GM19238 (cell line): ENCODE measurements at regions not wholly inside any gene's neighbourhood (a gene's known extent, or its start where the extent isn't known, plus 50 kb on each side); places are given as distances from the start of the nearest gene placed in this dataset.

Experiments
- DNase-seq: peaks from one replicate; pipeline ENCODE4 v3.0.0; 2011; ENCODE audit warnings: low spot score; ENCODE audit not compliant: insufficient read length

DNA sequence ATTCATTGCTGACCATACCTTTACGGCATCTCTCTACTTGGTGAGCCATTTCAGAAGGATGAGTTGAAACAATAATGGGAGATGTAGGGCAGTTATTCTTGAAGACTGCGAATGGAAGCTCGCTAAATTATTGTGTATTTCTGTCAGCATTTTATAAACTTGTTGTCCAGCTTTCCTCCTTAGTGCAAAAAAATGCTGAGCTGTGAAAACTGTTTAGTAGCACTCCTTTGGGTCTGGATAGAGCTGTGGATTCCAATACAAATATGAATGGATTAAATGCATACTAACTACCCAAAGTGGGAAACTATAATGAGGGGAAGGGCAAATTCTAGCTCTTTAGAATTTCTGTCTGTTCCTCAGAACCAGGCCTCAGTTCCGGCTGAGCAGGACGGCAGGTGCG lies 461.6 kb downstream of the TXNL1 start:
- DNase-seq = no peak

DNA sequence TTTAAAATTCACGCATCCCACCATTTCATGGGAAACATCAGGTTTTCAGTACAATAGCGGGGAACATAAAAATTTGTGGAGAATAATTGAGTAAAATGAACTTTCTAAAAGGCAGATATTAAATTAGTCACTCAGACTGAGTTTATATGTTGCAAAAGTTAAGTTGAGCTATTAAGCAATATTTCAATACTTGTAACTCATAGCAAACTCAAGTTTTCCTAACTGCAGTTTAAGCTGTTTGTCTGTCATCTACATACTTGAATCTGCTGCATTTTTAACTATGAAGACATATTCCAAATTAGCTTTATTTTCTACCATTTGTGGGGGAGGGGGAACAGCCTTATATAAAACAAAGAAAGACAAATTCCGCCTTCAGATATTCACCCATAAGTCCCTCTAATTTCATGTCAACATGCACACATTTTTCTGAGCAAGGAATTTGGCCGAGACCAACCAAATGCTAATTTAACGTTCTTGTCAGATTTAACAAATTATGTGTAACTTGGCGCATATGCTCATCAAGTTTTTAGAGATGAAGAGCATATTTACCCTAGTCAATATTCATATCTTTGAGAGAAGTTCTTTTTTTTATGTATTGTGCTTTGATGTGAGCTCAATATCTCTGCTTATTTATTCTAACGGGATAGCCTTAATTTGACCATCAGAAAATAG lies 462.9 kb downstream of the TXNL1 start:
- no peak for DNase-seq

DNA sequence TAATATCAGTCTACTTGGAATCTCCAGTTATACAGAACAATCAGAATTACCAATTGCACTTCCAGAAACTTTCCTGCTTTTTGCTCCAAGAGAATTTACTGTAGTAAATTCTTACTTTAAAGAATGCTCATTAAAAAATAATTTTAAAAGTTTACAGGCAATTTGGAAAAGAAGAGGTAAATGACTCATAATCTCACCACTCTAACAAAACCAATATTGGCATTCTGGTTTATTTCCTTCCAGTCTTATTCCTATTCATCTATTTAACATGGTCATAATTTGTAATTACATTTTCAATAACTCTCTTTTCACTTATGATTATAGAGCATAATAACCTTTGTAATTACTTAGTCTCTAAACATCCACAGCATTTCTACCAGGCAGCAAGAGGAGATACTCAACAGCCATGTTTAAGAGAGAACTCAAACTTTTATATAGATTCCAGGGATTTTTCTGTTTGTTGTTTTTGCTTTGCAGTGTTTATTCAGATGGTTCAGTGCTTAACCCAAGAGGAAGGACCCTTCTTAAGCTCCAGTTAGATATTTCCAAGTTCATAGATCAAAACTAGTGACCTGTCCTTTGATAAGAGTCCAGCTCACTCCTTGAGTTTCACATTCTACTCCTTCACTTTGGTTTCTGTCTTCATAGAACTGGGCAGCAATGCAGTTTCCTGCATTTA lies 464.7 kb downstream of the TXNL1 start:
- DNase-seq = no peak

DNA sequence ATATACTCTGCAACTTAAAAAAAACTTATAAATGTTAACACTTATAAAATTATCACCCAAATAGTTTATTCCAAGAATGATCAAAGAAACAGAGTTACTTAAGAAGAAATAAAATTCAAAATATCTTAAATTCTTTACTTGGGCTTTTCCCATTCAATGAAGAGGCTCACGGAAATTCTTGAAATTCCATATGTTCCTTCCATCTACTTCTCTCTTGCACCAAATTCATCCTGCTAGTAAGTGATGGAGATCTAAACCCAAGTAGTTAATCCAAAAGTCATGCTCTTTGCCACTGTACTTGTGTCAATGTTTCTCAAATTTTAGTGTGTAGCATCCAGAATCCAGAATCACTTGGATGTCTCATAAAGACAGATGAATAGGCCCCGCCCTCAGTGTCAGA lies 465.9 kb downstream of the TXNL1 start:
- no peak for DNase-seq

DNA sequence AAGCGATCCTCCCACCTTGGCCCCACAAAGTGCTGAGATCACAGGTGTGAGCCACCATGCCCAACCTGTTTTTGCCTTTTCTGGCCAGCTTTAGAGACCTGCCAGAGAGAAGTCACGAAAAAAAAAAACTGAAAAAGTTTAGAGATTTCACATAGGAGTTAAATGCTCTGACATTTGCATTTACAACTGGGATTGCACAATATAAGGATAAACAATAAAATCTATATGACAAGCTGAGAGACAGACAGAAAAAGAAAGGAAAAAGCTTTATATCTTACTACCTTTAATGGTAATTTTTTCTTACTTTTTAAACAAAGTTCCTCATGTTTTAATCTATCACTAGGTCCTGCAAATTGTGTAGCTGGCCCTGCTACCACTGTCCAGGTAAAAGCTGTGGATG lies 466.5 kb downstream of the TXNL1 start:
- DNase-seq = no peak

DNA sequence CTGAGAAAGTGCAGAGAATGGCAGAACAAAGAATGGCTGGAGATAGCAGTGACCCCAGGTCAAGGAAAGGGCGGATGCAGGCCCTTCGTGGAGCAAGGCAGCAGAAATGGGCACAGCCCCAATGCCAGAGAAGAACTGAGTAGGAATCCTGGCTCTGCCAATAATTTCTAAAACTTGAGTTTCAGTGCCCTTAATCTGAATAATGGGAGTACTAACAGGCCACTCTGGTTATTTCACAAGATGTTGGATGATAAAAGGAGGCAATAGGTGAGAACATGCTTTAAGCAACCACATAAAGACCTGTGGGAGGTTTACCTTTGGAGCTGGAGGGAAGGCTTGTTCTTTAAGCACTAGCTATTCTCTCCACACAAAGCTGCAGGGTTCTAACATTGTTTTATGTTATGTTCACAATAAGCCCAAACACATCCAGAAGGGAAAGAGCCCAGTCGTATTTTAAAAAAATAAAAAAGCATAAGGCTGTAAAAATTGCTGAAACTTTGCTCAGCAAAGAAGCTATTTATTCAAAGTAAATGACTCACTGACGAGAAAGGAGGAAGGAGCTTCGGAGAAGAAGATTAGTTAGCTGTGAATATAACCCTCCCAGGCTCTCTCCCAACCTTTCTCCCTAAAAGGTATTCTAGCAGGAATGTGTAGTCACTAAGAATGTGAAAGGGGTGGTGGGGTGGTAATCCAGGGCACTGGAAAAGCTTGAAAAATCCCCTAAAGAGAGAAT lies 470.2 kb downstream of the TXNL1 start:
- DNase-seq = no peak

DNA sequence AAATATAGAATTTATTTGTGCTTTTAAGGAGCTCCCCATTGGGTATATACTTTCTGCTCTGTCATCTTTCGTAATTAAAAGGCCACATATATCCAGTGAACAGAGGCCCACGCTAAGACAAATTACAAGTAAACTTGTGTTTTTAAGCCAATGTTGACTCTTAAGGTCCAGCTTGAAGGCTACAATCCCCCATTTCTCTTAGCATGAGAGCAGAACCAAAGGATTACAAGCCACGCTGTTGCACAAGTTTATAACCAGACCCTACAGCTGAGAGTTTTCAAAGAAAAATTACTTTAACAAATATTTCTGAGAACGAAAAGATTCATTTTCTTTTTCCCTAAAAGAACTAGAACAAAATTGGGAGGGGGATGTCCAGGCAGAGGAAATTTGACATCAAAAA lies 471.0 kb downstream of the TXNL1 start:
- no peak for DNase-seq

DNA sequence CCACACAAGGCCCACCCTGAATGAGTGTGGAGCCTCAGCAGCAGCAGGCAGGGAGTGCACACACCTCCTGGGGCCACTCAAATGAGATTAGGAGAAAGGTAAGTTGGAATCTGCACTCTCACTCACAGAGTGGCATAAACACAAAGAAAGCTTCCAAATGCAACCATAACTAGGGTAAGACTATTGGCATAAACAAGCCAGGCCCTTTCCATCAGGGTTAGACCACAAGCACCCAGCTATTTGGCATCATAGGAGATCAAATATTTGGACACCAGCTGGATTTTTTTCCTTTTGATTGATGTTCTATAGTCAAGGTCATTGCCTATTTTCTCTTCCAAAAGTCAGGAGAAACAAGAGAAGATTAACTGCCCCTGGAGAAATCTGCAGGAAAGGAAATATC lies 471.5 kb downstream of the TXNL1 start:
- no peak for DNase-seq

DNA sequence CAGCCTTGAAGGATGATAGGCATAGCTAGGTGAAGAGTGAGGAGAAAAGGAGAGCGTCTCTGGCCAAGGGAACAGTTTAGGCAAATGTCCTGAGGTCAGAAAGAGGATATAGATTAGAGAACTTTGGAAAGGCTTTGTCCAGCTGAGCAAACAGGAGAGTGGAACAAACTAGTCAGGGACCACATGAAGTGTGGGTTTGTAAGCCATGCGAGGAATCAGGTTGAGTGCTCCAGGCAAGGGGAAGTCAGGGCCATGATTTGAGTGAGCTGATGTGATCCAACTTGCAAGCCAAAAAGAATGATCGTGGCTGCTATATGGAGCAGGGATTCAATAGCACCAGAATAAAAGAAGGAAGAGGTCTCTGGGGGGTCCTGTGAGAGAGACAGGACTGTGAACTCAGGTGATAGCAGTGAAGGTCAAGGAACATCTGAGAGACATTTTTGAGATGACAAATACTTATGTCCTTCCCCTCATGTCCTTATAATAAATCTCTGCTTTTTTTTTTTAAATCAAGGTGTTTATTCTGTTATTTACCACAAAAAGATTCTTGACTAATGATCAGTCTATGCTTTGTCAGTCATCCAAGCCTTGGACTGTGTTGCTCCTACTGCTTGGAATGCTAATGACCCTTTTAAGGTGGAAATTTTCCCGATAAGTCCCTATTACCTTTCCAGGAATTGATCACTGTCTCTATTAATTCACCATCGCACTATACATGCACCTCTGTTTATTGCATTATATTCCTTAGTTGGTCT lies 472.6 kb downstream of the TXNL1 start:
- DNase-seq = no peak

DNA sequence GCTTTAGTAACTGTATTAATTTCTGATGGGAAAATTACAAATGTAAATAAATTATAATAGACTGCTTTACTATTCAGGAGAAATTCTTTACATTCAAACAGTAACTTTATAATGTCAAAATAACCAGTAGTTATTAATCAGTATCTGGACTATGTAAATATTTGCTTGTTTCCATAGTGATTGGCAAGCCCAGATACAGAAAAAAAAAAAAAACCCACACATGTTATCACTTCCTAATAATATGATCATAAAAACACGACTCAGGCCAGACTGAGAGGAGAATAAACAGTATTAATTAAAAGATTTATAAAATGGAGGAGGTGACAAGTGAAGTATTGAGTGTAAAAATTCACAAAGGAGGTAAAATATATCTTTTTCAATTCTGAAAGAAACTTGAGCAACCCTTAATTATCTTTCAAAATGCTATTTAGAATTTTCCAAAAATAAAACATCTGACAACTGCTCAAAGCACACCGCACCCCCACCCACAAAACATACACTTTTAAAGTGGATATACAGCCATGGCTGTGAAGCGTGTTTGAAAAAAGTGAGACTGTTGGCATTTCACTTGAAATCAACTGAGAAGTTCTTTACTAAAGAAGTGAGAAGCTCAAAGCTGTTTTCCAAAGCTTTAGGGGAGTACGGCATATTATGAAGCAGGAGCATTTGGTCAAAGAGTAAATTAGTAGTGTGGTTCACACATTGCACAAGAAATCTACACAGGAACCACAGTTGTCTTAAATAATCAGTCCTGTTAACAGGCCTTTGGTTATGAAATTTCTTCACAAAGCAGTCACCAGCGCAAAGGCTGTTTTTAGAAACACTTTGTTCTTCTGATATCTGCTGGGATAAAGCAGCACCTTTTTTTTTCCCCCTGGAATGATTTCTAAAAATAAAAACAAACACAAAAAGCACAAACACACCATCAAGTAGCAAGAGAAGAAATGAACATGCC lies 475.8 kb downstream of the TXNL1 start:
- no peak for DNase-seq

DNA sequence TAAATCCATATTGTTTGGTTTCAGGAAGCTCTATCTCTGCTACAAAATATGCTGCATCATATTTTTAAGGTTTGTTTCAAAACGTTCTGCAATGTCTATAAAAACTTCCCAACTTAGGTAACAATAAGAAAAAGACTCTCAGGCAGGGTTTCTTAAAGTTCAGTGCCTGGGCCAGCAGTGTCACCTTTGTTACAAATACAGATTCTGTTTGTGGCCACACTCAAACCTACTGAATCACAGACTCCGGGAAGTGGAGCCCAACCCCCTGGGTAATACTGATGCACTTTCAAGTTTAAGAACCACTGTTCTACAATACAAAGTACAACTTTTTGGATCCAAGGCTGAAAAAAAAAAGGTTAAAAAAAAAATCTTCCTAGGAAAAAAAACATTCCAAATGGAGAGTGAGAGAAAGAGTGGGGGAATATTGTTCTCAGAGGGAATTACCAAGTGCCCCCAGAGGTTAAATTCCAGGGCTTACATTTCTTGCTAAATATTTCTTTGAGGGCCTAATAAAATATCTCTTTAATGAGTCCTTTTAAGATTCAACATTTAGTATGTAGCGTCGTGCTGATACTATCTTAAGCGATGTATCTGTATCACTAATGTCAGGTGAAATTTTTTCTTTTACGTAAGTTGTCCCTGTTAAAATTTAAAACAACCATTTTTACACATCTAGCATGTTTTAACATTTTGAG lies 476.7 kb downstream of the TXNL1 start:
- no peak for DNase-seq

DNA sequence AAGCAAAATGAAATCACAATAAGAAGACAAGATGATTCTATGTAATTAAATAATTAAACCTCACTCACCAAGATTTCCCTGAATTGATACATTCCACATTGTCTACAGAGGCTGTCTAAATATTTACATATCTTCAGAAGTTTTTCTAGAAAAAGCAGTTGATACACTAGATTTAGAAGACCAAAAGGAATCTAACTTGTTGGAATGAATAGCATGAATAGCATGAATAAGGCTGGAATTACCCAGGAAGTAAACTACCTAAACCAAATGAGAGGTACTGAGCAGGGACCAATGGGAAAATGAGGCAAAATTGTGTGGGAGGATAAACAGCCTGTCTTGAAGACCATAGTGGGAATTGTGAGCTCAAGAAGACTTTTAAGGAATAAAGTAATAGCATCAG lies 479.7 kb downstream of the TXNL1 start:
- no peak for DNase-seq

DNA sequence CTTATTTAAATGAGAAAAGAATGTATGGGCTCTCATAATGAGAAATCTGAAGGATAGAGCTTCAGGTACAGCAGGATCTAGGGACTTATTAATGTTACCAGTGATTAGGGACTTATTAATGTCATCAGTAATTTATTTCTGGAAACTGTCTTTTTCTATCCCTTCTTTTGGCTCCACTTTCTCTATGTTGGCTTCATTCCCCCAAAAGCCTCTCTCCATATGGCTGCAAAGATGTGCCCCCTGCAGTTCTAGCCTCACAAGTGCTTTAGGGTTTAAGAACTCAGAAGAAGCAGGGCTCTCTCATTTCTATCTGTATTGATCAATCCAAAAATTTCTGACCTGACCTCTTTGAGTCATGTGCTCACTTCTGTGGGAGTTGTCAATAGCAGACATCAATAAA lies 480.9 kb downstream of the TXNL1 start:
- no peak for DNase-seq

DNA sequence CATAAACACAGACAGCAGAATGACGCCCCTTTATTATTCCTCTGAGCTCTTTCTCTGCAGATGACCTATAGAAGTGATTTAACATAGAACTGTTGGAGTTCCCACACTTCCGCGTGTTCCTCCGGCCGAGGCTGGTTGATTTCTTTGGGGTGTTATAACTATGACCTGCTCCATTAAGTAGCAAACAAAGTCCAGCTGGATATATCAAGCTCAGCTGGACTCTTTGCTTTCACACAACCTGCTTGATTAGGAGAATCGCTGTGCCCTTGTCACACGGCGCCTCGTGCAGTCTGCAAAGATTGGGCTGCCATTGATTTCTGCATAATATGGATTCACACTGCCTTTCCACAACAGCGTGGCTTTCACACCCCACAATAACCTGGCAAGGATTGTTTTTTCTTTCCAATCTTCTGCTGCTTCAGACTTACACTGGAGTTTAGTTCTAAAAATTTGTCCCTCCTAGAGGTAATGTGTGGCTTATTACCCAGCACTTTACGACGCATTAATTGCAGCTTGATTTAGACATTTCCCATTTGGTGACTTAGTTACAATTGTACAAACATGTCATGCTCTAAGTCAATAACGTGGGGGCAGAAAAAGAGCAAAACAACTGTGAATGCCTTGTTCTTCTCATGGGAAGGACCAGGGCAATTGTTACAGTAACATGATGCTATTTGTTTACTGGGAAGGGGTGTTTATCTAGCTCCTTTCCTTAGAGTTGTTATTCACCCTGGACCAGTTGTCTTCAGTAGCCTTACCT lies 485.7 kb downstream of the TXNL1 start:
- no peak for DNase-seq

DNA sequence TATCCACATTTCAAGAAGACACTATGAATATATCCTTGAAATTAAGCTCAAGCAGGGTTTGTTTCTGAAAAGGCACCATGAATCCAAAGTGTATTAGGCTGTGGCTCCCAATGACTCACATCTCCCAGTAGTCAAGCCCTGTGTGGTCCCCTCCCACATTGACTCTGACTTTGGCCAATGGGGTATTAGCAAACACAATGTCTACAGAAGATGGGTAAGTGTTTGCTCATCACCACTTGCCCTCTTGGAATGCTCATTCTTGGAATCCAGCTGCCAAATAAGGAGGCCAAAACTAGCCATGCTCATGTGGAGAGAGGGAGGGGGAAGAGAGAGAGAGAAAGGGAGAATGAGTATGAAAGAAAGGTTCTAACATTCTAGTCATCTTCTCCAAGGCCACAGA lies 490.0 kb downstream of the TXNL1 start:
- DNase-seq = no peak

DNA sequence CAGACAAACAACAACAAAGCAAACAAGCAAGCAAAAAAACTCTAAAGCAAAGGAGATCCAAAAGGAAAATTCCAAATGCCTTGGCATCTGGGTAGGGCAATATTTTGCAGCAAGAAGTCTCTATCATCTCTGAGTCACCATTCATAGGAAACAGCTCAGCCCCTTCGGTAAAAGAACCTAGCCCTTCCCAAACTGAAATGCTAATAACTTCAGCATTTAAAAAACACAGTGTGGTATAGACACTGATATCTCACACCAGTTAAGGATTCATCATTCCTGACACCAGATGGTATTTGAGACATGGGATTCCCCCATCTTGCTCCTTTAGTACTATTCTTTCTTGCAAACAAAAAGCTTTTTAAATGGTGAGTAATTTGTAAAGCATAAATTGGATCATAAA lies 491.8 kb downstream of the TXNL1 start:
- no peak for DNase-seq

DNA sequence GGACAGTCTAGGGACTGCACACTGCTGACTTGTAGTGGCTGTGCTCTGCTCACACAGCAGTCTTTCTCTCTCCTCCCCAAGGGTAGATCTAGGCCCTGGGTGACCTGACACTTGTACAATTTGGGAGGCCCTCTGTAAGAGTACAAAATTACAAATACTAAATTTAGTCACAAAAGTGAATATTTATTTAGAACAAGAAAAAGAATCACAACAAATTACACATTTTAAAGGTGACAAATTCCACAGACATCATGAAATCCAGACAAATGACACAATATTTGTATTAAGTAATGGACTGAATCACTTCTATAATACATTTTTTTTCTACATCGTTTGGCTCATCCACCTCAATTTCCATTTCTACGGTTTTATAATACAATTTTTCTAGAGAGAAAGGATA lies 496.4 kb downstream of the TXNL1 start:
- DNase-seq = no peak

DNA sequence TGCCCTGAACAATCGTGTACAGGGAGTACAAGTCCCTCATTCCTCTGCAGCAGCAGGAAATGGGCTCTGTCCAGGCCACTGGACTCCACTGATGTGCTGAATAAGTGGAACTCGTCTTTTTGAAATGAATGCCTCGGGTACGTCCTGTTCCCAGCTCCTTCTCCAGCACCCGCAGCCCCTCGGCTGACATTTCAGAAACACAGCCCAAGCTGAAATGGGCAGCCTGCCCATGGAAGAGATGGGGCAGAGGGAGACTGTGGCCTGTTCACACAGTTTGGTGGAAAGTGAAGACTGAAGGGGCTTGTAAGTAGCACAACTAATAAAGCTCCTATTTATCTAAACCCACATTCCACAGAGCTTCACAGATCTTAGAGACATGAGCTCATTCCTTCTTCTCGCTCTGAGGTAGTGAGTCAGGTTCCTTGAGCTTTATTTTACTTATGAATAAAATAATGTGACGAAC lies 498.6 kb downstream of the TXNL1 start:
- no peak for DNase-seq

DNA sequence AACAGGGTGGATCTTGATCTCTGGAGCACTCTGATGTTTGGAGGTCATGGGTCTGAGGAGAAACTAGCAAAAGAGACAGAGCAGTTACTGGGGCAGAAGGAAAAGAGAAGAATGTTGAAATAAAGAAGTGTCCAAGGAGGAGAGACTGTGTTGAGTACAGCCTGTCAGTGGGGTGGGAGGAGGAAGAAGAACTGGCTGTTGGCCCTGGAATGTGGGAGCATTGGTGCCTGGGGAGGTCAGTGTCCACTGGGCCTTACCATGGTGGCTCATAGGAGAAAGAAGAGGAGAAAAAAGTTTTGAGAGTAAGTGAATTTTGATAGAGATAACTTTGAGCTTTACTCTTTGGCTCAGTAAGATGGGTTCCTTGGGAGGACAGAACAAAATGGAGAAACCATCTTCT lies 499.0 kb downstream of the TXNL1 start:
- DNase-seq = no peak
